ENCODE measurements at regions not wholly inside any gene's neighbourhood (a gene's known extent, or its start where the extent isn't known, plus 50 kb on each side); places are given as distances from the start of the nearest gene placed in this dataset.

GRCh38 chr12:24039113-24039525 is 89.6 kb upstream of the SOX5 start:
- Histone ChIP-seq H3K9me3 (no peaks in the 10 kb centered on the region), H3K27me3 (no peaks in the 10 kb centered on the region), H3K36me3 (no peaks in the 10 kb centered on the region), H3K27ac (no peak overlapping the region), H3K4me1 (peaks cover 0 to 4% (median 0%) of the 10 kb centered on the region in 4 donors), H3K4me3 (no peak overlapping the region)
- no peak for TF ChIP-seq EP300 (IDR thresholded peaks at IDR 0.05)
- TF ChIP-seq POLR2A (IDR thresholded peaks at IDR 0.05): no peak
- no peak for TF ChIP-seq CTCF (IDR thresholded peaks at IDR 0.05)
- TF ChIP-seq POLR2AphosphoS5 (IDR thresholded peaks at IDR 0.05): peak in 1 of 3 donors; percentile 13
- 46 to 58% (median 53%) methylated on average over 1 of the region's 1 CpG for WGBS, 5 donors
- intact Hi-C loops (cut with DNase I; ENCODE audit: low total_unique reads): no loop called here
- no peak for DNase-seq

GRCh38 chr12:24038211-24038997 is 88.9 kb upstream of the SOX5 start:
- no peak overlapping the region for H3K27ac ChIP-seq
- H3K9me3 ChIP-seq: no peaks in the 10 kb centered on the region
- no peaks in the 10 kb centered on the region for H3K27me3 ChIP-seq
- H3K36me3 ChIP-seq: no peaks in the 10 kb centered on the region
- peaks cover 0 to 5% (median 0%) of the 10 kb centered on the region in 4 donors for H3K4me1 ChIP-seq
- no peak overlapping the region for H3K4me3 ChIP-seq
- WGBS, 5 donors: 76 to 88% (median 84%) methylated on average over 6 of the region's 6 CpGs
- intact Hi-C loops (cut with DNase I; ENCODE audit: low total_unique reads): no loop called here
- DNase-seq: no peak
- TF ChIP-seq EP300 (IDR thresholded peaks at IDR 0.05) (no peak), POLR2AphosphoS5 (IDR thresholded peaks at IDR 0.05) (no peak), CTCF (IDR thresholded peaks at IDR 0.05) (no peak), POLR2A (IDR thresholded peaks at IDR 0.05) (no peak)

- WGBS, 5 donors: 85 to 95% (median 93%) methylated on average over 3 of the region's 3 CpGs
- H3K4me3 ChIP-seq: no peak overlapping the region
- no peak overlapping the region for H3K27ac ChIP-seq
- H3K9me3 ChIP-seq: no peaks in the 10 kb centered on the region
- H3K27me3 ChIP-seq: no peaks in the 10 kb centered on the region
- no peak for DNase-seq
- peaks cover 0 to 5% (median 0%) of the 10 kb centered on the region in 4 donors for H3K4me1 ChIP-seq
- H3K36me3 ChIP-seq: no peaks in the 10 kb centered on the region
- intact Hi-C loops (cut with DNase I; ENCODE audit: low total_unique reads): no loop called here
- no peak for TF ChIP-seq POLR2AphosphoS5 (IDR thresholded peaks at IDR 0.05)
- TF ChIP-seq CTCF (IDR thresholded peaks at IDR 0.05): no peak
- TF ChIP-seq EP300 (IDR thresholded peaks at IDR 0.05): no peak
- no peak for TF ChIP-seq POLR2A (IDR thresholded peaks at IDR 0.05)
Measured at GRCh38 chr12:24036438-24037216, 87.2 kb upstream of the SOX5 start.

GRCh38 chr12:24034894-24035293 is 85.4 kb upstream of the SOX5 start:
- intact Hi-C loops (cut with DNase I; ENCODE audit: low total_unique reads): no loop called here
- TF ChIP-seq POLR2AphosphoS5 (IDR thresholded peaks at IDR 0.05): no peak
- no peak for TF ChIP-seq CTCF (IDR thresholded peaks at IDR 0.05)
- no peak for TF ChIP-seq EP300 (IDR thresholded peaks at IDR 0.05)
- TF ChIP-seq POLR2A (IDR thresholded peaks at IDR 0.05): no peak
- DNase-seq: no peak
- no peak overlapping the region for H3K27ac ChIP-seq
- H3K36me3 ChIP-seq: no peaks in the 10 kb centered on the region
- H3K4me1 ChIP-seq: peaks cover 0 to 5% (median 0%) of the 10 kb centered on the region in 4 donors
- H3K9me3 ChIP-seq: no peaks in the 10 kb centered on the region
- H3K27me3 ChIP-seq: no peaks in the 10 kb centered on the region
- no peak overlapping the region for H3K4me3 ChIP-seq
- WGBS, 5 donors: 86 to 92% (median 89%) methylated on average over 3 of the region's 3 CpGs

All from stomach (tissue), 8 donors.